ENCODE measurements at regions not wholly inside any gene's neighbourhood (a gene's known extent, or its start where the extent isn't known, plus 50 kb on each side); places are given as distances from the start of the nearest gene placed in this dataset.
"Not testable (repeated sequence)": the region's sequence is repeated elsewhere in the genome, so short reads cannot be mapped to it uniquely, and the experiment has no call there.

DNA sequence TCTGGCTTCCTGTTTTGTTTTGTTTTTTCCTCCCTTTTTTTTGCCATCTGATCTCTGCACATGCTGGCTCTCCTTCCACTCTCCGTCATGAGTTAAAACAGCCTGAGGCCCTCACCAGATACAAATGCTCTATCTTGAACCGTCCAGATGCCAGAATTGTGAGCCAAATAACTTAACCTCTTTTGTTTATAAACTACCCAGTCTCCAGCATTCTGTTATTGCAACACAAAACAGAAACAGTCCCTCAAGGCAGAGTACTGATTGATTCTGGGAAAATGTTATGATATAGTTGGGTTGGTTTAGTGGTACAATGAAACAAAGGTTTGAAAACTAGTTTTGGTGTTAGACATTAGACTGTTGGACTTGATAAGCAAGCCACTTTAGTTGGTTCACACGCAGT lies 1390.0 kb upstream of the RAG2 start:
- DNase-seq, result no peak

DNA sequence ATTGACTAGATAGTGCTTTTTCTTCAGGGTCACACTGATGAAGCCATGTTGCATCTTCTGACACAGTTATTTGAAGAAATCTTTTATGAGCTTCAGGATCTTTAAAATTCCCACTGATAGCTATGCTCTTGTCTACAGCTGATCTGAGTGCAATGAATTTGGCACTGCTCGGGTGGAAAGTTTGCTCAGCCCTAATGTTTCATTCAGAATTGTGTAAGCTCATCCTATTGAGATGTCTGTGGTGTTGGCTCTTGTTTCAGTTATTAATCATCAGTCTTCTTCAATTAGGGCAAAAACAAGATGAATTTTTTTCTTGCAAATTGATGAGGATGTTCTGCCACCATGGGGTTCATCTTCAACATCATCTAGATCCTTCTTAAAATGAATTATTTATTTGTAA lies 1387.0 kb upstream of the RAG2 start:
- no peak for DNase-seq

DNA sequence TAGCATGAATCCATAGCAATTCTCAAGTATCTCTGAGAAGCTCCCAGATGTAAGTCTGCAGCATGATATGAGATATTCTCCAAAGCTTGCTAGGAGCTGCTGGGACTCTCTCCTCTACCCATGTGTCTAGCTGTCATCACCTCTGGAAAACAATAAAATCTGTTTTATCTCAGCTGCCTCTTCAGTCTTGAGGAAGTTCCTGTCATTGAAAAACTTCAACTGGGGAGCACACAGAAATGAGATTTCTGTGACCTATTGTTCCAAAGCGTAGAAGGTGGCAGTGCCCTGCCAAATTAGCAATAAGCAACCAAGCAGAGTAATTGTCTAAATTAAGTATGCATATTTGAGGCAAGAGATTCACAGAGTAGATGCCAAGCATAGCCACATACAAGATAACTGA lies 1380.6 kb upstream of the RAG2 start:
- no peak for DNase-seq

DNA sequence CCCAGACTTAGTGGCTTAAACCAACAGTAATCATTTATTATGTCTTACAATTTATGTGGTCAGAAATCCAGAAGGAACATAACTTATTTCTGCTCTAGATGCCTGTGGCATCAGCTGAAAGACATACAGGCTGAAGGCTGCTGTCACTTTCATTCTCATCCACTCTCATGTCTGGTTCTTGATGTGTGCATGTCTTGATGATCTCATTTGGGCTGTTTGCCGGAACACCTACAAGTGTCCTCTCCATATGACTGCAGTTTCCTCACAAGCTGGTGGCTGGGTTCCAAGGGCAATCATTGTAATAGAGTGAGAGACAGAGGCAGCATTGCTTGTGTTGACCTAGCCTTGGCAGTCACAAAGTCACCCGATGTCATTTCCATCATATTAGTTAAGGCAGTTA lies 1375.9 kb upstream of the RAG2 start:
- no peak for DNase-seq

DNA sequence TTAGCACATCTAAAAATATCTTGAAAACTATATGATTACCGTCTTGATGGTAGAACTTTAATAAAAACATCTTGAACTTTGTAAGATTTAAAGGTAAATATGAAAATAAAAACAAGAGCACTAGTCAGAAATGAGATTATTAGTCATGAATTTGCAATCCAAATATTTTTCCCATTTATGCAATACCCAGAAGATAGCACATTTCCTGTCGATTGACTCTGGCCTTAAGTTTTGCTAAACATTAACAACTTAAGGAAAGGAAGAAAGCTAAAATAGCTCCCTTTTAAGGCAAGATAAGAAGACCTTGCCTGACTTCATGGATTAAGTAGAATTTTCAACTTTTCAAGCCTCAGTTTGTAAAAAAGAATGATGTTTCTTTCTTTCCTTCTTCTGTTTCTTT lies 1374.7 kb upstream of the RAG2 start:
- no peak for DNase-seq

DNA sequence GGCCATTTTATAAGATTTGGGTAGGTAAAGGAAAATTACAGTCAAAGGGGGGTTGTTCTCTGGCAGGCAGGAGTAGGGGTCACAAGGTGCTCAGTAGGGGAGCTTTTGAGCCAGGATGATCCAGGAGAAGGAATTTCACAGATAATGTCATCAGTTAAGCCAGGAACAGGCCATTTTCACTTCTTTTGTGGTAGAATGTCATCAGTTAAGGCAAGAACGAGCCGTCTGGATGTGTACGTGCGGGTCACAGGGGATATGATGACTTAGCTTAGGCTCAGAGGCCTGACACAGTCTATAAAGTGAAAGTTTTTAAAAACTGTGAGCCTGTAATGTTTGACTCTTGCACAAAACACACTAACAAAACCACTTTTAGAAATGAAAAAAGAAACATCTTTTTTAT lies 1371.3 kb upstream of the RAG2 start:
- not testable (repeated sequence) for DNase-seq

DNA sequence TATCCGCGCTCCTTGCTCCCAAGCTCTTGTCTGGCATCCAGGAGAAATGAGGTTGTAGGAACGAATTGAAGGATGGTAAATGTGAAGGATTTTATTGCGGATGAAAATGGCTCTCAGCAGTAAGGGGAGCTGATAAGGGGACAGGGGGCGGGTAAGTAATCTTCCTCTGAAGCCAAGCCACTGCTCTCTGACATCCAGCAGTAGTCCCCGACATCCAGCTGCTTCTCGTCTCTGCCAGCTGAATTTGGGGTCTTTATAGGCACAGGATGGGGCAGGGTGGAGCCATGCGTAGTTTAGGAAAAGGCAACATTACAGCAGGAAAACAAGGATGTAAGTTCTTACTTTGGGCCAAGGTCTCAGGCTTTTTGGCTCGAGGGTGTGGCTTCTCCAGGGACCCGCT lies 1370.1 kb upstream of the RAG2 start:
- no peak for DNase-seq

DNA sequence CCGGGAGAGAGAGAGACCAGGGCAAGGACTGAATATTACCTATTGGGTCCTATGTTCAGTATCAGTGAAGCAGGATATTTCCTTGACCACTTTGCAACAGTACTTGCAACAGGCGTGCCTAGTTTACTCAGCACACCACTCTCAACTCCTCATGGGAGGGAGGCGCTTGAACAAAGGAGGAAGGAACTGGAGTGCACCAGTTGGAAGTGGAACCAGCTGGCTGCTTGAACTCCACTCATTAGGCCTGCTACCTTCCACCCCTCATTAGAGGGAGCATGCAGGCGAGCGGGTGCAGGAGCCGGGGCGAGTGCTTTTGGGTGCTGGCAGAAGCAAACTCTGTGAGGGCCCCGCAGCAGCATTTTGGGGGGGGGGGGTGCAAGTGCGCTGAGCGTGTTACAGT lies 1369.6 kb upstream of the RAG2 start:
- no peak for DNase-seq

DNA sequence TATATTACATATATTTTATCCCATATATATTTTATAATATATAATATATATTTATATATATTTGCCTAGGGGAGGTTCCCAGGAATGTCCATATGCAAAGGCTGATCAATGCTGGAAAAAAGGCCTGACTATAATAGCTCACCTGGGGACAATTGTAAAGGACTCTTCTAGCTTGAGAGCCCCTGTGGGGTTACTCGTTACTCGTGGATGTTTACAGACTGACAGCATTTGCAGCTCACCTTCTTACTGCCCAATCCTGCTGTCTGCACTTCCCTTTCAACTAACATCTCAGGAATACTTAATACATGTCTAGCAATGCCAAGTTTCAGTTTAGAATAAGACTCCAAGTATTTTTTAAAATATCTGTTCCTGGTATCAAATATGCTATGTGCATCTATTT lies 1365.4 kb upstream of the RAG2 start:
- DNase-seq, result no peak

DNA sequence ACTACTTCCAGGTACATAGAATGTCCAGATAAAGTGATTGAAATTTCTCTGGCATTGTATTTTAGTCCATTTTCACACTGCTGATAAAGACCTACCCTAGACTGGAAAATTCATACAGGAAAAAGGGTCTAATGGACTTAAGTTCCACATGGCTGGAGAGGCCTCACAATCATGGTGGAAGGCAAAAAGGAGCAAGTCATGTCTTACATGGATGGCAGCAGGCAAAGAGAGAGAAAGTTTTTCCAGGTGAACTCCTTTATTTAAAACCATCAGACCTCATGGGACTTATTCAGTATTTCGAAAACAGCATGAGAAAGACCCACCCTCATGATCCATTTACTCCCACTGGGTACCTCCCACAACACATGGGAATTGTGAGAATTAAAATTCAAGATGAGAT lies 1359.7 kb upstream of the RAG2 start:
- DNase-seq, result no peak

DNA sequence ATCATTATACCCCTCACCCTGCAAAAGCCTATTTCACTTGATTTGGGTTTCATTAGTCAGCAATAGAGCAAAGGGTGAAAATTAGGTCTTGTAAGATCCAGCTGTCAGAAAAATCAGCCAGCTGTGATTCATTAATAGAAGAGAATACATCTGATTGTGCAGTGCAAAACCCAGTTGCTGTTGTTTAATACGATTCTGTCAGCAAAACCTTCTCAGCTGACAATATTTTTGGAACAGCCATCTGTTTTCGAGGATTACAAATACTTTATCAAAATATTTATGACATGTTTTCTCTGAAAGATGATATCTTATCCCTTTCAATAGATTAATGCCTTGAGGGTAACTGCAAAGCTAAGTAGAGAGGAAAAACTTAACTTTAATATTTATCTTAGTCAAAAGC lies 1354.0 kb upstream of the RAG2 start:
- DNase-seq, result no peak

DNA sequence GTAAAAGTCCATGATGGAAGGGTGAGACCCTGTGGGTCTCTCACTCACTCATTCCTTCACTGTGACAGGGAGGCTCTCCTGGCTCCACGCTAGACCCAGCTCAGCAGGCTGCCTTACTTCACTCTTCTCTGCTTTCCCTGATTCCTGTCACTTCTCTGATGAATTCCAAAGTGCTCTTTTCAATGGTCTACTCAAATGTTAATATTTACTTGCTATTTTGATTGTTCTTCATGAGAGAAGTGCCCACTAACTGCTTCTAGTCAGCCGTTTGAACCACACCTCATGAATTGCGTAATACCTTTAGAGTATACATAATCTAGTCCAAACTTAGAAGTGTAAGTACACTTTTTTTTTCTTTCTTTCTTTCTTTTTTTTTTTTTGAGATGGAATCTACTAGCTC lies 1350.2 kb upstream of the RAG2 start:
- DNase-seq, result no peak

DNA sequence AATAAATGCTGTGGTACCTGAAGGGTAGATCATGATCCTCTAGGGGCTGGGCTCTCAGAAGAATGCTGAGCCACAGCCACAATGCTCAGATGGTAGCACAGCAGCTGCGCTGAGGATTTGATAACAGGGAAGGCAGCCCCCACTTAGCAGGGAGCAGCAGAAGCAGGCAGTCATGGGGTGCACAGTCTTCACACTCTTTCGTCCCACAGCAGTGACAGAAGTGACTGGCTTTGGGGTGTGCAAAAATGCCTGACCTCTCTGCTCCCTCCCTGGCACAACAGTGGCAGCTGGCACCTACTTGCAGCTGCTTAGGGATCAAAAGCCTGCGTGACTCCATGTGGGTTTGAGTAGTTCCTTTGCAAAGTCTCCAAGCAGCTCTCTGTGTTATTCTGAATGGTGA lies 1349.8 kb upstream of the RAG2 start:
- no peak for DNase-seq

DNA sequence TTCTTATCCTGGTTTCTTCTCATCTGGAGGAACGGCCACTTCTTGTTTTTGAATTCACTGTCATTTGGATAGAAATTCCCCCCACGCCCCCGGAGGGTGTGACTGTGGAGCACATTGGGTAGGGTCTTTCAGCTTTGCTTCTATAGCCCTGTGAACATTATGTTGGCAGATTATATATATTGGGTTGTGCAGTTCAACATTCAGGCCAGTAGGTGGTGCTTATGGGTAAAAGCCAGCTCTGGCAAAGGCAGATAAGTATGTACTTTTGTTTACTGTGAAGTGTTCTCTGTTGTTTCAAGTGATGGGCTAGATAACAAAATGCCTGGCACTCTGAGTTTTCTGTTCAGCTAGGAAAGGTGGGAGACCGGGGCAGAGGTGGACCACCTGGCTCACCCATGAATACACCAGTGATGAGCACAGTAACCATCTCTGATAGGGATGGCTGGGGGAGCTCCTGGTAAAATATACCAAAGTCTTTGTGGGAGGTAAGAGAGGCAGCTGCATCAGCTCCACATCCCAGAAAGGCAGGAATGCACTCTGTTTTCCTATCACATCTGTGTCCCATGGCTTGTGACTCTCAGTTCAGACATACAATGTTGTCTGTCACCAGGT lies 1348.2 kb upstream of the RAG2 start:
- peak; percentile 11 for DNase-seq

DNA sequence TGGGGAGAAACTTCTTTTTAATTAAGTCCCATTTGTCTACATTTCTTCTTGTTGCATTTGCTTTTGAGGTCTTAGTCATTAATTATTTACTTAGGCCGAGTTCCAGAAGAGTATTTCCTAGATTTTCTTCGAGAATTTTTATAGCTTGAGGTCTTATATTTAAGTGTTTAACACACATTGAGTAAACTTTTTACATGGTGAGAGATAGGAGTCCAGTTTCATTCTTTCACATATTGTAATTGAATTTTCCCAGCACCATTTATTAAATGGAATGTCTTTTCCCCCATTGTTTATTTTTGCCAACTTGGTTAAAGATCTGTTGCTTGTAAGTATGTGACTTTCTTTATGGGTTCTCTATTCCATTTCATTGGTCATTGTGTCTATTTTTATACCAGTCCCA lies 1344.0 kb upstream of the RAG2 start:
- no peak for DNase-seq

DNA sequence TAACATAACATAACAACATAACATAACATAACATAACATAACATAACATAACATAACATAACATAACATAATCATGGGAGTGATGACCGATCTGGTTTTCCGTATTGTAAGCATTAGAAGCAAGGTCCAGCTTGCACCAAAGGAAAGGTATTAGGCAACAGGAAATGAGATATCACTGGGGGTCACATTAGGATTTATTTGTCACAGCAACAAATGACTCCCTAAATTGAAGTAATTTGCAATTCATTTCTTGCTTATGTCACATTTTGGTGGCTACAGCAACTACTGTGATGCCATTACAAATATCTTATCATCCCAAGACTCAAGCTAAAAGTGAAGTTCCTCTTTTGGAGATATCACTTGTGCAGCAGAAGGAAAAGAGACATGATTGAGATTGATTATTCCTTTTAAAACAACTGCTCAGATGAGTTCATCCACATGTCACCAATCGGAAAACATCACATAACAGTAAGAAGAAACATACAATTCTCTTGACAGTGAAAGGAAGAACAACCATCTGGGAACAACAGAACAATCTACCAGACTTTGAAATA lies 1331.1 kb upstream of the RAG2 start:
- DNase-seq, result no peak

DNA sequence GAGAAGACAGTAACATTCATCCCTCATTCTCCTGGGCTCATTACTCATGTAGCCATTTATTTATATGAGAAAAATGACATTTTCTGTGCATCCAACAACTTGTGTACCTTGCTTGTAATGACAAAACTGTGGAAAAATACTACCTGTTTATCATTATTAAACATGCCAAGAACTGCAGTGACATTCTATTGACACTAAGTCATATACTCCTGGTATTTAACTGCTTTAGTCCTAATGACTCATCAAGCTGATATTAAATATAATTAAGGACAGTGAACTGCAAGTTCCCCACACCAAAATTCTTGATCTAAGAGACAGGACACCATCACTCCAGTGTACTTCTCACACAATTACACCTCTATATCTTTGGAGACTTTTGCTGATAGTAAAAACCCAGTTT lies 1328.7 kb upstream of the RAG2 start:
- no peak for DNase-seq

DNA sequence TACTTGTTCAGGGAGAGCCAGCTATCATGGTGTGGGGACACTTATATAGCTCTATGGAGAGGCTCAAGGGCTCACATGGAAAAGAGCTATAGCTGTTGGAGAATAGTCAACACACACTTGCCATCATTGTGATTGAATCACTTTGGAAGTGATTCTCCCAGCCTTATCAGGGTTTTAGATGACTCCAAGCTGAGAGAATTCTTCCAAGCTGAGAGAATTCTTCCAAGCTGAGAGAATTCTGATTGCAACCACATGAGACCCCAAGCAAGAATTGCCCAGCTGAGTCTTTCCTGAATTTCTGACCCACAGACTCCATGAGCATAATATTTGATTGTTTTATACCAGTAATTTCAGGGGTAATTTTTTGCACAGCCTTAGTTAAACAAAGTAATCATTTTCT lies 1318.3 kb upstream of the RAG2 start:
- DNase-seq, result no peak

DNA sequence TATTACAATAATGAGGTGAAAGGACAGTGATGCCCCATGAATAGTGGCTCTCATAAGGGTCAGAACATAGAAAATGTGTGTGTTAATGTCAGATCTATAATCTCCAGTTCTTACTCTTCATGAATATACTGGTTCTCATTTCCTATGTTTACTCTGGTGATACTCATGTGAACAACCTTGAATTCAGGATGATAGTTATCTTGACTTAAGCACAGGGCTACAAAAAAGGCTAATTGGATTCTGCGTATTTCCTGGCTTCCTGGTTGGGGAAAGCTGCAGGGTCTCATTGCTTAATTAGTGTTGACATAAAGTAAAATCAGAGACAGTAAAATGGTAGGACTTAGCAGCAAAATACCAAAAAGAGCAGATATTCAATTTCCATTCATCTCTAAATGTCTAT lies 1316.8 kb upstream of the RAG2 start:
- DNase-seq, result no peak

DNA sequence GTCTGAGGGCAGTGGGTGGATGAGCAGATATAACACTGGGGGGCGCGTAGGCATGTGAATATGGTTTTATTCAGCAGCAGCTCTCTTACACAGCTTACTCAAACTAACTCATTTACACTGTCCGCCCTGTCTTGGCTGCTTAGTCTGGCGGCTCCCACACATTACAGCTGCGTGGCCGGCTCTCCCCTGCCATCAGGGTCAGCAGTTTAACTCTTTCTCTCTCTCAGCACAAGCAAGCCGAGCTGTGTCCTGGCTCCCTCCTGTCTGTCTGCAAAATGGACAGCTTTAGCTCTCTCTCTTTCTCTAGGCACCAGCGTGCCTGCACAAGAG lies 1310.1 kb upstream of the RAG2 start:
- peak; percentile 18 for DNase-seq

DNA sequence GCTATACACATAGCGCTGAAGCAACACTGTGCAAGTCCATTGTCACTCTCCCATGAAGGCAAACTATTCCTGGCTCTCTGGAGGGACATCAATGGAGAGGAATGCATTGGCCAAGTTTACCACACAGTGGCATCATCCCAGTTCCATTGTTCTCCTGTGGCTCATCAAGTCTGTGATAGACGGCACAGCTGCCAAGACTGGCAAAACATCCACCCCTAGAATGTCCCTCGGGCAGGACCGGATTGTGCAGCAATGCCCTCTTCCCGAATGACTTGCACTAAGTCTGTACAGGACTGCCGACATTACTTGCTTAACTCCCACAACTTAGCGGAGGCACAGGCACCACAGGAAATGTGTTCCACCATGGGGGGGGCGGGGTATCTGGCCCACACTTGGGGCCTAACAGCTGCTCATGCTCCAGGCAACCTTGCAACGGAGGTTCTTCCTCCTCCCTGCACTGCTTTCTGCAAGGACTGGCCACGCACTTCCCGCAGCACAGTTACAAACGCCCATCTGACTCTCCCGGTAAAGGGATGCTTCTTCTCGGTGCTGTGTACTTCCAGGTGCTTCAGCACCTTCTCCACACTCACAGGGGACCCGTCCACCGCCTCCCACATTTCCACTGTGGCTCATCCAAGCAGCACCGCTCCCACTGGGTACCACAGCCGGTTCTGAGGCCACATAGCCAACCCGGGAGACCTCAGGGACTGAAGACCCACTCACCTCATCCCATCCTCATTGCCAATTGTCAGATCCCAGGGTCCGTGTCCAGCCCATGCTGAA lies 1309.6 kb upstream of the RAG2 start:
- no peak for DNase-seq

DNA sequence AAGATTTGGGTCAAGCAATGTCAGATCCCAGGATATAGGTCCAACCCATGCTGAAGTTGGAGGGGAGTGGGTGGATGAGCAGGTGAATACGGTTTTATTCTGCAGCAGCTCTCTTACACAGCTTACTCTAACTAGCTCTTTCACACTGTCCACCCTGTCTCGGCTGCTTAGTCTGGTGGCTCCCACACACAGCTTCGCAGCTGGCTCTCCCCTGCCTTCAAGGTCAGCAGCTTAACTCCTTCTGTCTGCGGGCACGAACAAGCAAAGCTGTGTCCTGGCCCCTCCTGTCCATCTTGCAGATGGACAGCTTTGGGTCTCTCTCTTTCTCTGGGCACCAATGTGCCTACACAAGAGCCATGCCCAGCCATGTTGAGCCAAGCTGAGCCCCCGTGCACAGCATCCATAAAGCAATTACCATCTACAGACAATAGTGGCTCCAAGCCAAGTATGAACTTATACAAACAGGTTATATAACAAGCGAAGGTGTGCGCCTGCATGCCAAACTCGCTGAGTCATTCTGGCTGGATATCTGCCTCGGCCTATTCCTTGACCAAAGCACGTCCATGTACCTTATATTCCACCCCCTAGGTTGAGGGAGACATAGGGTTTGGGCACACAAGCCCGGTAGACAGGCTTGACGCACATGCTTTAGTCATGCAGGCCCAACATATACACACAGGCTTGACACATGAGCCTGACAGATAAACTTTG lies 1307.8 kb upstream of the RAG2 start:
- no peak for DNase-seq

DNA sequence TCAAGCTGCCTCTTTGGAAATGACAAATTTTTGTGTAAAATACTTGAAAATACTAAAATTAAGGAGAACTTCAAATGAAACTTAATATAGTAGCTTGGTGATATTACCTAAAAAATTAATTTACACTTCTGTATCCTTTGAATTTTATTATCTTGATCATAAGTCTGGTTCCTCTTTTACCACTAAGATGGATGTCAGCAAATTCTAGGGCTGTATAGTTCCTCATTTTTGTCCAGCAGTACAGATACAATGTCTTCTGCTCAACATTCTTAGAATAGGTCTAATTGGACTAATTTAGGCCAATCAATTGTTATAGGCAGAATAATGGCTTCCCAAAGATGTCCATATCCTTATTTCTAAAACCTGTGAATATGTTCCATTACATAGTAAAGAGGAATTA lies 1298.0 kb upstream of the RAG2 start:
- DNase-seq, result no peak

DNA sequence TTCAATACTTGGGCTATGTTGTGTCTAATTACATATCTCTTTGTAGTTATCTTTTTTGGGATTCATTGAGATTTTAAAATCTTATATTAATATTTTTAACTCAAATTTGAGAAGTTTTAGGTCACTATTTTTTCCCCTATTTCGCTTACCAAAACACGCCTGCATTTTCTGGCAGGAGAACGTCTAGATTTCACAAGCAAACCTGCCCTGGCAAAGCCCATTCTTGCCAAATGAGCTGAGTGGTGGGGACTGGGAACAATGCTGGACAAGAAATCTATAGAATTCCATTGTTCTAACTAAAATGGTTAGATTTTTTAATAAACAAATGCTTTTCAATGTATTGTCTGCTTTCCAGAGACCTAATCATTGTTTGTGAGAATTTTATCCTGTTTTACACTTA lies 1283.7 kb upstream of the RAG2 start:
- DNase-seq, result no peak
